ENCODE measurements at regions not wholly inside any gene's neighbourhood (a gene's known extent, or its start where the extent isn't known, plus 50 kb on each side); places are given as distances from the start of the nearest gene placed in this dataset.

DNA sequence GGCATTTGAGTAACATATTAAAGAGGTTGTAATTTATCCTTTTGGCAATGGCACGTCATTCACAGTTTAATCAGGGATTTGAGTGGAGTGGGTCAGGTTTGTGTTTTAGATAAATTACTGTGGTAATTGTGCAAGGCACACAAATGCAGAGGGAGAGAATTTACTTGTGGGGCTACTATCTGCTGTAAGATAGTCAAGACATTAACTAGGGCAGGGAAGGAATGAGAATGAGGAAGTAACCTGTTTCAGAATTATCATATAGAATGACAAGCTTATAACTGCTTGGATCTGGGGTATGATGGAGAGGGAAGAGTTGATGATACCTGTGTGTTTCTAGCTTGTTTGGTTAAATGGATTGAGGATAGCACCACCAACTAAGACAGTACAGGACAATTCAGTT lies 58.9 kb upstream of the ZSWIM2 start:
- no peak for TF ChIP-seq CTCF (IDR thresholded peaks at IDR 0.05)
- no peak for TF ChIP-seq POLR2A (IDR thresholded peaks at IDR 0.05)

Measured in heart left ventricle (tissue), 13 donors.